ENCODE measurements at regions not wholly inside any gene's neighbourhood (a gene's known extent, or its start where the extent isn't known, plus 50 kb on each side); places are given as distances from the start of the nearest gene placed in this dataset.

- DNase-seq: no peak
Measured at GRCh38 chr20:24763386-24764026, 185.6 kb upstream of the CST7 start.

- no peak for DNase-seq
Measured at GRCh38 chr20:24764027-24764793, 184.9 kb upstream of the CST7 start.

GRCh38 chr20:24764794-24765202 lies 184.3 kb upstream of the CST7 start:
- no peak for DNase-seq

- DNase-seq: no peak
Measured at GRCh38 chr20:24765316-24766142, 183.5 kb upstream of the CST7 start.

- no peak for DNase-seq
Measured at GRCh38 chr20:24766143-24766527, 182.9 kb upstream of the CST7 start.

GRCh38 chr20:24766826-24767622 lies 182.0 kb upstream of the CST7 start:
- no peak for DNase-seq

GRCh38 chr20:24767623-24768100 lies 181.4 kb upstream of the CST7 start:
- DNase-seq: no peak

GRCh38 chr20:24768201-24768636 lies 180.8 kb upstream of the CST7 start:
- no peak for DNase-seq

- no peak for DNase-seq
Measured at GRCh38 chr20:24768713-24769601, 180.1 kb upstream of the CST7 start.

GRCh38 chr20:24769878-24770627 lies 179.0 kb upstream of the CST7 start:
- no peak for DNase-seq

GRCh38 chr20:24770628-24771541 lies 178.2 kb upstream of the CST7 start:
- DNase-seq: no peak

GRCh38 chr20:24771542-24772061 lies 177.5 kb upstream of the CST7 start:
- DNase-seq: no peak

- DNase-seq: no peak
Measured at GRCh38 chr20:24772667-24773066, 176.4 kb upstream of the CST7 start.

GRCh38 chr20:24773168-24773567 lies 175.9 kb upstream of the CST7 start:
- no peak for DNase-seq

GRCh38 chr20:24773751-24774201 lies 175.3 kb upstream of the CST7 start:
- DNase-seq: no peak

- DNase-seq: no peak
Measured at GRCh38 chr20:24775966-24776365, 173.1 kb upstream of the CST7 start.

GRCh38 chr20:24776755-24777271 lies 172.3 kb upstream of the CST7 start:
- no peak for DNase-seq

- no peak for DNase-seq
Measured at GRCh38 chr20:24777746-24778145, 171.3 kb upstream of the CST7 start.

GRCh38 chr20:24778585-24779031 lies 170.5 kb upstream of the CST7 start:
- DNase-seq: no peak
